ENCODE measurements at regions not wholly inside any gene's neighbourhood (a gene's known extent, or its start where the extent isn't known, plus 50 kb on each side); places are given as distances from the start of the nearest gene placed in this dataset.
A peak's percentile ranks its signal among the peaks of the same experiment; 100 is the strongest.

- no peak for DNase-seq
Observed at GRCh38 chr13:95352486-95352885, 51.2 kb upstream of the ABCC4 start.

GRCh38 chr13:95354156-95354555 is 52.9 kb upstream of the ABCC4 start:
- DNase-seq, result no peak

- no peak for DNase-seq
Observed at GRCh38 chr13:95354680-95355487, 53.6 kb upstream of the ABCC4 start.

GRCh38 chr13:95355494-95355893 is 54.2 kb upstream of the ABCC4 start:
- DNase-seq, result no peak

GRCh38 chr13:95356916-95357315 is 55.7 kb upstream of the ABCC4 start:
- DNase-seq, result no peak

GRCh38 chr13:95357875-95358274 is 56.6 kb upstream of the ABCC4 start:
- DNase-seq, result no peak

GRCh38 chr13:95360052-95360451 is 58.8 kb upstream of the ABCC4 start:
- no peak for DNase-seq

GRCh38 chr13:95360464-95361097 is 59.3 kb upstream of the ABCC4 start:
- no peak for DNase-seq

- no peak for DNase-seq
Observed at GRCh38 chr13:95361686-95362085, 60.4 kb upstream of the ABCC4 start.

- DNase-seq, result no peak
Observed at GRCh38 chr13:95362666-95363065, 61.4 kb upstream of the ABCC4 start.

- no peak for DNase-seq
Observed at GRCh38 chr13:95367309-95367843, 66.1 kb upstream of the ABCC4 start.

GRCh38 chr13:95368998-95369397 is 67.7 kb upstream of the ABCC4 start:
- no peak for DNase-seq

GRCh38 chr13:95375706-95376105 is 74.5 kb upstream of the ABCC4 start:
- DNase-seq, result no peak

GRCh38 chr13:95378603-95379002 is 77.4 kb upstream of the ABCC4 start:
- no peak for DNase-seq

- DNase-seq, result peak; percentile 48
Observed at GRCh38 chr13:95380468-95381211, 79.4 kb upstream of the ABCC4 start.

GRCh38 chr13:95381212-95381527 is 79.9 kb upstream of the ABCC4 start:
- no peak for DNase-seq

GRCh38 chr13:95382411-95382810 is 81.2 kb upstream of the ABCC4 start:
- DNase-seq, result no peak

- no peak for DNase-seq
Observed at GRCh38 chr13:95382916-95383315, 81.7 kb upstream of the ABCC4 start.

- no peak for DNase-seq
Observed at GRCh38 chr13:95385373-95385772, 84.1 kb upstream of the ABCC4 start.

GRCh38 chr13:95385798-95386197 is 84.5 kb upstream of the ABCC4 start:
- no peak for DNase-seq

- DNase-seq, result no peak
Observed at GRCh38 chr13:95386370-95386769, 85.1 kb upstream of the ABCC4 start.

GRCh38 chr13:95387733-95388207 is 86.5 kb upstream of the ABCC4 start:
- DNase-seq, result no peak

GRCh38 chr13:95388420-95389079 is 87.3 kb upstream of the ABCC4 start:
- no peak for DNase-seq

Data from stimulated activated naive CD4-positive, alpha-beta T cell treated with Interleukin-2 at 50 U/mL for 16 hours (primary cell).